Activated gamma-delta T cell treated with Interleukin-2 at 50 U/mL for 16 hours (primary cell): ENCODE measurements at regions not wholly inside any gene's neighbourhood (a gene's known extent, or its start where the extent isn't known, plus 50 kb on each side); places are given as distances from the start of the nearest gene placed in this dataset.
"Not testable (repeated sequence)": the region's sequence is repeated elsewhere in the genome, so short reads cannot be mapped to it uniquely, and the experiment has no call there.

Source experiments
- DNase-seq: peaks from one replicate; pipeline ENCODE4 v3.0.0-alpha.2; 2020

DNA sequence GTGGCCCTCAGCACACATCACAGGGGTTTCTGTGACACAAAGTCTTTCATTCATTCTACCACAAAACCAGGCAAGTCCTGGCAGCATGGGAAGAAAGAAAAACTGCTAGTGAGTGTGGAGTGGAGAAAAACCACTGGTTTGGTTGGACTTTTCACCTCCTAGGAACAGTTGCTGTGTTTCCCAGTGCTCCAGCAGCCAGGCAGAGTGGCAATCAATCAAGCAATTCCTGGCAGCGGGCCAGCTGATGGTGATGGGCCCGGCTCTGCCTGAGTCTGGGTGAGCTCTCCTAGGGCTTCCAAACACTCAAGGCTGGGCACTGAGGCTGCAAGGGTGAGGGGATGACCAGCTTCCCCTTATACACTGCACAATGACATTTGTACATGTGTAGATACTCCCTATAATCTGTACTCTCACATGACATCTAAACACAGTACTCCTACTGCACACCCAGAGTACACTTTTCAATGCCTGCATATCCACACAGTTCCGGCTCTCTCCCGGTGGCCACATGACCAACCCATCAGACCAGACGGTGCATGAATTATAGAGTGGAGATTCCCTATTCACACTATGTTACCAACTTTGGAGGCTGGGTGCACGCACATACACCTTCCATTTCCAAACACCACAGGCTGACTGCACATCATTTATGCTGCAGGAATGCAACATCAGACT, 156.6 kb downstream of the UNC5CL start:
- no peak for DNase-seq

DNA sequence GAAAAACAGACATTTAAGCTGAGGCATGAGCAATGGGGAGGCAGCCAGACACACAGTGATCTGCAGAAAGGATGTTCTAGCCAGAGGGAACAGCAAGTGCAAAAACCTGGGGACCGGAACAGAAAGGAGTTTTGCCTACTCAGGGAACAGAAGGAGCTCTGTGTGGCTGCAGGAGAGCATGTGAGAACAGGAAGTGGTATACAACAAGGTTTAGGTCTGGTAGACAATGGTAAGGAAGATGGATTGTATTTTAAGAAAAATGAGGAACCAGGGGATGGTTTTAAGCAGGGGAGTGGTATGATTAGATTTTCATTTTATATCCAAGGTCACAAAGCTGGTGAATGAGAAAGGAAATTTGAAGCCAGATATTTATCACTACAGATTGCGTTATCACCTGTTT, 157.5 kb downstream of the UNC5CL start:
- no peak for DNase-seq

DNA sequence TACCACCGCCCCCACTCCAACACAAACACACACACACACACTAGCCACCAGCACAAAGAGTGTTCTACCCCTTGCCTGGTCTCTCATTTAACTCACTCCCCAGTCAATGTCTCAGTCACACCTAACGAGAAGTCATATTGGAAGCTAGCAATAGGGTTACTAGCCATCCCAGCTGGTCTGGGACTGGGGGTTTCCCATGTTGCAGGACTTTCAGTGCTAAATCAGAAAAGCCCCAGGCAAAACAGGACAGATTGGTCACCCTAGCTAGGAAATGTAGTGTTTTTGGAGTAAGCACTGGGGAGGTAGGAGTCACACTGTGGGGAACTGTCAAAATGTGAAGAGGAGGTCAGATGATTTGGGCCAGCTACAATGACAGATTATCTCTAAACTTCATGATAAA, 158.1 kb downstream of the UNC5CL start:
- DNase-seq, result no peak

DNA sequence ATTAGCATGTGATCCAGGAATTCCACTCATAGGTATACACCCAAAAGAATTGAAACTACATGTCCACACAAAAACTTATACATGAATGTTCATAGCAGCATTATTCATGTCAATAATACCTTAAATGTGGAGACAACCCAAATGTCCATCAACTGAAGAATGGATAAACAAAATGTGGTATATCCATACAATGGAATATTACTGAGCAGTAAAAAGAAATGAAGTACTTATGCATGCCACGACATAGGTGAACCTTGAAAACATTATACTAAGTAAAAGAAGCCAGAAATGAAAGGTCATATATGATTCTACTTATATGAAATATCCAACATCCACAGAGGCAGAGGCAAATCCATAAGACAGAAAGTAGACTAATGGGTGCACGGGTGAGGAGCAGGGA, 159.9 kb downstream of the UNC5CL start:
- no peak for DNase-seq

DNA sequence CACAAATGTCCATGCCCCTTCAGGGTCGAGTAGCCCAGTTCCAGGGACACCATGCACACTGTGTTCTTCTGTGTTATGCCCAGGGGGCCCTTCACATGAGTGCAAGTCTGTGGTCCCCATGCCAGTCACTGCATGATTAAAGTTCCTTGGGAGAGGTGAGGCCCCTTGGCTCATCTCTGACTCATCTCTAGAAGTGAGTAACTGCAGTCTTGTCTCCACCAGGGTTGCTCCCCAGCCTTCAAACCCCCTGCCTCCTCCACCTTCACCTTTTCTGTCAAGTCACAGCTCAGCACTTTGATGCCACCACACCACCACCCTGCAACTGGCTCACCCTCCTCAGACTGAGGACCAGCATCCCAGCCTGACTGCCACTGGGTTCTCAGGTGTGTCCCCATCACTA, 161.7 kb downstream of the UNC5CL start:
- no peak for DNase-seq

DNA sequence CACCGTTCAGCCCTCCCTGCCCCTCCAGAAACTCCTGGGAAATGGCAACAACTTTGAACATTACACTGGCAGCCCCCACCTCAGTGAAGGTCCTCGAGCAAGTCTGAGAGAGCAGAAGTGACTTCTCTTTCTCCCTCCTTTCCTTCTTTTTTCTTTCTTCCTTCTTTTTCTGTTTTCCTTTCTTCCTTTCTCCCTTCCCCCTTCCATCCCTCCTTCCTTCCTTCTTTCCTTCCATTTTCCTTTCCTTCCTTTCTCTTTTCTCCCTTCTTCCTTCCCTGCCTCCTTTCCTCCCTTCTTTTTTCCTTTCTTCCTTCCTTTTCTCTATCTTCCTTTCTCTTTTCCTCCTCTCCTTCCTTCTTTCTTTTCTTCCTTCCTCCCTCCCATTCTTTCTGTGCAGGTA, 162.7 kb downstream of the UNC5CL start:
- DNase-seq, result no peak

DNA sequence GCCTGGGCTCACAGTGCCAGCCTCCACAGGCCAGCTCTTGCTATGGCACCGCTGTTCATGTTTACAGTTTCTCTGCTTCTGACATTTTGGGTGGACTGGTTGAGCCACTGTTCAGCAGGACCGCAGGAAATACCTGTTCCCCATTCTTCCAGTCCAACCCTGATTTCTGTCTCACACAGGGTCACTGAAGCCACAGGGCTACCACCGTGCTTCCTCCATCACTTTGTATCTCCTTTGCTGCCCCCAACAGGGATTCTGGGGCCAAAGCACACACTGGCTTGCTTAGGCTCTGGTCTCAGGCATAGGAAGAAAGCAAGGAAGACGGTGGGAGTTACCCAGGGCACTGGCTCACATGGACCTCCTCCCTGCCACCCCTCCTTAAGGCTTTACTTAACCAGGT, 164.5 kb downstream of the UNC5CL start:
- no peak for DNase-seq

DNA sequence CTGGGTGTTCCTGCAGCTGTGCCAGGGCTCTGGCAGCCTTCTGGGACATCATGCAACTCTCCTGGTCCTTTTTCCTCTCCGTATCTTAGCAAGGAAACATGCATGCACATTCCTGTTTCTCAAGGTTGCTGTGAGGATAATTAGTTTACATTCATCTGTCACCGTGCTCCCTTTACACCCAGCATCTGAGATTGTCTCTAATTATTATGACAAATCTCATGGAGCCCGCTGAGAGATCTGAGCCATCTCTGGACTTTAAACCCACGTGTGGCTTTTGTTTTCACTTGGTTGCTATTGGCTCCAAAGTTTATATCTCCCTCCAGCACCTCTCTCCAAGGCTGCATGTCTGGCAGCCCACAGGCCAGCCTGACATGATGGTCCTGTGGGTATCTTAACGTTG, 167.6 kb downstream of the UNC5CL start:
- DNase-seq, result no peak

DNA sequence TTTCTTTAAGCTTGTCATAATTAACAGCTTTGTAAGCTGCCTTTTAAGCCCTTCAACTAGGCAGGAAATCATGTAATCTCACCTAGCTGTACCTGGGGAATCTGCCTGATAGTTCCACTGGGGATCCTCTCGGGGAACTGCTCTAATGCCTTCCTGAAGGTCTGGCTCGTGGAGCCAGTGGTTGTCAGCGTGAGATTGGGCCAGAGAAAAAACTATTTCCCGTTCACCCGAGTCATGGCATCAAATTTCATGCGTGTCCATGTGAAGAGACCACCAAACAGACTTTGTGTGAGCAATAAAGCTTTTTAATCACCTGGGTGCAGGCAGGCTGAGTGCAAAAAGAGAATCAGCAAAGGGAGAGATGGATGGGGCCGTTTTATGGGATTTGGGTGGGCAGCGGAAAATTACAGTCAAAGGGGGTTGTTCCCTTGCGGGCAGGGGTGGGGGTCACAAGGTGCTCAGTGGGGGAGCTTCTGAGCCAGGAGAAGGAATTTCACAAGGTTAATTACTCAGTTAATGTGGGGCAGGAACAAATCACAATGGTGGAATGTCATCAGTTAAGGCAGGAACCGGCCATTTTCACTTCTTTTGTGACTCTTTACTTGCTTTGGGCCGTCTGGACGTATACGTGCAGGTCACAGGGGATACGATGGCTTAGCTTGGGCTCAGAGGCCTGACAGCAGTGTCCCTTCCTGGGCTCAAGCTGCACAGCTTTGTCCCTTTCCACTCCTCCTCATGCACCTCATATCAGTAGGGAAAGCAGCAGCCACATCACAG, 170.7 kb downstream of the UNC5CL start:
- not testable (repeated sequence) for DNase-seq

DNA sequence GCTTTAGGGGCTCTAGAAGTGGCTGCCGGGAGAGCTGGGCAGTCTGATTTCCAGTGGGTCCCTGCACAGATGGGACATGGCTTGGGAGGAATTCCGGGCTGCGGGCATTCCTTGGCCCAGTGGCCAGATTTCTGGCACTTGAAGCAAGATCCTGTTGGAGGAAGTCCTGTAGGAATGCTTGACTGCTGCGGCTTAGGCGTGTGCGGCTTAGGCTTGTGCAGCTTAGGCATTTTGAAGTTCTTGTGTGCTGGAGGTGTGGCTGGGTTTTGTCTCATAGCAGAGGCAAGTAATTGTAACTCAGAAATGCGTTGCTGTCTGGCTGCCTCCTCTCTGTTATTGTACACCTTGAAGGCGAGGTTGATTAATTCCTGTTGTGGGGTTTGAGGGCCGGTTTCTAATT, 171.5 kb downstream of the UNC5CL start:
- not testable (repeated sequence) for DNase-seq

DNA sequence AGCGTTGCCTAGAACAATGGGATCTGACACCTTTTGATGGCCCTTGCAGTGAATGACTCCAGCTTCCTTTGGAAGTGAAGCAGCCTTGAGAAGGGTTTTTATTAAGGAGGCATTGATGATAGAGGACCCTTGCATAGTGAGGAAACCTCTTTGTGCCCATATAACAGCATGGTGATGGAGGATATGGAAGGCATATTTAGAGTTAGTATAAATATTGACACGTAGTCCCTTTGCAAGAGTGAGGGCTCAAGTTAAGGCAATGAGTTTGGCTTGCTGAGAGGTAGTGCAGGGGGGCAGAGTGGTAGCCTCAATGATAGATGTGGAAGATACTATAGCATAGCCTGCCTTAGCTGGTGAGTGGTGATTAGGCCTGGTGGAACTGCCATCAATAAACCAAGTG, 173.8 kb downstream of the UNC5CL start:
- DNase-seq, result not testable (repeated sequence)

DNA sequence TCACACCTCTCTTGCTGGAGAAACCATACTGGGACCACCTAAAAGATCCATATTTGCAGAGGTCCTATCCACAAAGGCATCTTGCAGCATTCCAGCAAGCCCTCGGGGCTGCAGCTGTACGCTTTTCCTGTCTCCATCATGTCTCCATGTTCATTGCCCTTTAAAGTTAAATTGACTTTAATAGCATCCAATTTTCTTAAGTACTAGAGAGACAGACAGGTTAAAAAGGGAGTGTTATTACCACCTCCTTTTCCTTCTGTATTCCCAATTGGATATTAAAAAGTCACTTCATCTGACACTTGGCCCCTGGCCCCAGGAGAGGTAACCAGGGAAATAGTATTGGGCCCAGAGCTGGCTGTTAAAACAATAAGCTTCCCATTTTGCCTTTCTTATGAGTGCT, 178.6 kb downstream of the UNC5CL start:
- DNase-seq, result no peak

DNA sequence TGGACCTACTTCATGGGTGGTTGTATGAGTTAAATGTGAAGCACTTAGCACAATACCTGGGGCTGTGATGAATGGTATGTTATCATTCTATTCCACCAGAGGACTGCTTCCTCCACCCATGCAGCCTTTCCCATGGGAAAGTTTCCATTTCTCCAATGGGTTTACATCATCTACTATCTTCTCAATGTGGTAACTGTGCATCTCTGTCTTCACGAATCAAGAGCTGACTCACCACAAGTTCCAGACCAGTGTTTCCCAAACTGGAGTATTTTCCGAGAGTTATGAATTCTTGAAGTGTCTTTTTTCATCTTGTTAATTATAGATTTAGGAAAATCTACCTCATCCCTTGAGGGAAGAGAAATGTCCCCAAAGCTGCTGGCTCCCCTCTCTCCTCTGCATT, 182.8 kb downstream of the UNC5CL start:
- DNase-seq, result no peak

DNA sequence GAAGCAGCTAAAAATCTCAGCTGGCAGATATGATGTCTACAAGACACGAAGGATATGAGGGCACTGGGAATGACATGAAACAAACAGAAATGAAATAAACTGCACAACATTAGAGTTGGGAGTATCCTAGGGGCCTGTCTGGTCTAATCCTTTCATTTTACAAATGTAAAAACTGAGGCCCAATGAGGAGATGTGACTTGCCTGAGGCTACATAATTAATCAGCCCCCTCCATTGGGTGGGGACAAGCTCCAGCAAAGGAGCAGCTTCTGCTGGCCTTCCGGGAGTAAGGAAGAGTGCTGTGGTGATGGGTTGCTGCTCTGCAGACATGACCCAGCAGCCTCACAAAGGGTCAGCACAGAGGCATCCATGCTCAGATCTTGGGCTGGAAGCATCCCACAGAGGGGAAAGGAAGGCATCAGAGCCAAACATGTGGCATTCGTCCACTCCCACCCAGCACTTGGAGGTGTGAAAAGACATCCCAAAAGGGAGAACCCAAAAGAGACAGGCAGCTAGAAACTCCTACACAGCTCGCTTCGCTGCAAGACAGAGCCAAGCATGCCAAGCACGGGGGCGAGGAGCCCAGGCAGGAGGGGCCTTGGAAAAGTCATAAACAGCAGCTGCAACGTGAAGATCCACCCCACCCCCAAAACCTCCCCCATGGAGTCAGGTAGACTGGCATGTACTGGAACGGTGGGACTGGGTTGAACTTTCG, 183.7 kb downstream of the UNC5CL start:
- DNase-seq, result no peak

DNA sequence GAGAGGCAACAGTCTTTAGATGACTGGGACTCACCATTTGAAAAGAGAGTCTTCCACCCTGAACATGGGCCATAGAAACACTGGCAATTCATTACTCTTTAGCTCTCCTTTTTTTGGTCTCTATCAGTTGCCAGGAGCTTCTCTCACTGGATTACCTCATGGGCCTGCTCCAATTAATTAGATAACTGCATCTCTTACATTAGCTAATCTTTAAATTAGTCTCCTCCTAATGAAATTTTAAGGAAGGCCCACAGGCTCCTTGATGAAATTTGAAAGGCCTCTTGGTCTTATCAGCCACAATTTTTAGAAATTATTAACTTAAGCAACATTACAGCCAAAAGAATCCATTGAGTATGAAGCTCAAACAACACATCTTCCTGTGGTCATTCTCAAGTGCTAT, 184.4 kb downstream of the UNC5CL start:
- DNase-seq, result no peak

DNA sequence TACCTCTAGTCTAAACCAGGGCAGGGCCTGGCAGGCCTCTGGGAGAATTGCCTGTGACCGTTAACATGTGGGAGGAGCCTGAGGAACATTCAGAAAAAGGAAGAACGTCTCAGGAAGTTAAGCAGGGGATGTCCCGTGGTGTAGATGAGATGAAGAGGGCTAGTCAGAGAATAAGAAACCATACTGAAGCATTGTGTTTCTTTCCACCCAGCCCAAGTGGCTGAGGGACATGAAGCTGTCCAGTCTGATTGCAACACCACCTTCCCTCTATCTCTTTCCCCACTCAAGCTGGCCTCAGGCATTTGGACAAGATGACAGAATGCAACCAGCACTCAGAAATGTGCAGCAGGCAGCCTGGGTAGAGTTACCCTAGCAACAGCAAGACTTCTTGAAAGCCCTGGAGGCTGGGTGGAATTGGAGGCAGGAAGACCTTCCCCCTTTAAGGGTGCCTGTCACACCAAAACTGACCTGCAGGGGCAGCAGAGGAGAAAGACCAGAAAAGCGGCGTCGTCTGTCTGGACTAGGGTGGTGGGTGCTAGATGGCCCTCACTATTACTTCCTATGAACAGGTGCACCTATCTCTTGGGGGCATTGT, 186.1 kb downstream of the UNC5CL start:
- DNase-seq, result no peak

DNA sequence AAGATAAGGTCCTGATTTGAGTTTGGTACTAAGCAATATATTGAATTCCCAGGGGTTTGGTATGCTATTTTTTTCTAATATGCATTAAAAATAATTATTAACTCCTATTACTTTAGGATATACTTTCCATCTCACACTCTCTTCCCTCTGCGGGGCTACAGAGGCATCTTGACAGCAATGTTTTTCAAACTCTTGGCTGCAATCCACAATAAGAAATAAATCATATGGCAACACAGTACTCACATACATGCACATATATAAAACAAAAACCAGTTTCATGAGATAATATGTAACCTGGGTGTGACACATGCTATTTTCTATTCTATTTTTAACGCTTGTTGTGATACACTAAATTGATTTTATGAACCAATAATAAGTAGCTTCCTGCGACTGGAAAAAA, 189.5 kb downstream of the UNC5CL start:
- no peak for DNase-seq

DNA sequence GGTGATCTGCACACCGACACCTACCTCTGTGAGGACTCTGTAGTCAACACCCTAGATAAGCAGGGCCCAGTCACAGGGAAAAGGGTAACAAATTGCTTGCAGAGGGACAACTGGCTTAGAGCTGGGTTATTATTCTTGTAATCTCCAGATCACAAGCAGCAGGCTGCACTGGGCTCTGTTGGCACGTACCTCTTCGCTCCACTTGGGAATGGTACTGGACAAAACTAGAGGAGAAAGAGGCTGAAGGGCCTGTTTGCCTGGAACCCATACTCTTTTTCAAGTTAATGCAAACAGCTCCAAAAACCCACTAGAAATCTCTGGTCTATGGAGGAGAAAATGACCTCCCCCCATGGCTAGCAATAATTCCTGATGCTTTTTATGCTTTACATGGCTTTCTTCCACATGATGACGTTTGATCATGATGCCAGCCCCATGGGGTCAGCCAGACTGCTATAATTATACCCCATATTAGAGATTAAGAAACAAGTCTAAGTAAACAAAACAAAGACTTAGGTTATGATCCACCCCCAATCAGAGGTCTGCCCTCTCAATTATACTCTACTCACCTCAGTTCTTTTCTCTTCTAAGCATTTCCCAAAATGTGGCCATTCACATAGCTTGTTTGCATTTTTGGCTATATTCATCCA, 190.0 kb downstream of the UNC5CL start:
- no peak for DNase-seq

DNA sequence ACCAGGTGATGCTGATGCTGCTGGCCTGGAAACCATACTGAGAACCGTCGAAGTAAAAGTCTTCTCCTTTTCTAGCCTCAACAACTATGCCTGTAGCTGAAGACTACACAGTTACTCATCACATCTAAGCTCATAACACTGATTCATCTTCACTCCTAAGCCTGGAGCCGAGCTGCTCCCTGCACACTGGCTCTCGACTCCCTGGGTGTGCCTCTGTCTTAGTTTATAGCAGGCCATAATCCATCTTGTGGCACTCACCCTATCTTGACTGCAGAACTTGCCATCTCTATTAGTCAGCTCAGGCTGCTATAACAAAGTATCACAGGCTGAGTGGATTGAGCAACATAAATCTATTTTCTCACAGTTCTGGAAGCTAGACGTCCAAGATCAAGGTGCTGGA, 191.0 kb downstream of the UNC5CL start:
- DNase-seq, result no peak

DNA sequence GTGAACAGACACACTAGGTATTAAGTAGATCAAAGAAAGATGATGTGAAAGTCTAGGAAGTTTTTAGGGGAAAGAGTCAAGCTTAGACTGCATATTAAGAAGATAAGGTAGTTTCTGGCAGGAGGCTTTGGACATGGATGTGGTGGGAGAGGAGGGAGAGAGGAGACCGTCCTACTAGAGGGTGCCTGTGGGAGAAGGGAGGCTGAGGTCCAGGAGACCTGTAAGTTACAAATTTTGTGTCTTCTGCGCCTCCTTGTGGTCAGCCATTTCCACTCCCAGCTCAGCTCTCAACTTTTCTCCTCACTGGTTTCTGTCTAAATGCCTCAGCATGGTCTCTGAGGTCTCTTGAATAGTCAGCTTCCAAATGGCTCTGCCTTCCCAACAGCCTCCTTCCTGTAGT, 193.5 kb downstream of the UNC5CL start:
- no peak for DNase-seq

DNA sequence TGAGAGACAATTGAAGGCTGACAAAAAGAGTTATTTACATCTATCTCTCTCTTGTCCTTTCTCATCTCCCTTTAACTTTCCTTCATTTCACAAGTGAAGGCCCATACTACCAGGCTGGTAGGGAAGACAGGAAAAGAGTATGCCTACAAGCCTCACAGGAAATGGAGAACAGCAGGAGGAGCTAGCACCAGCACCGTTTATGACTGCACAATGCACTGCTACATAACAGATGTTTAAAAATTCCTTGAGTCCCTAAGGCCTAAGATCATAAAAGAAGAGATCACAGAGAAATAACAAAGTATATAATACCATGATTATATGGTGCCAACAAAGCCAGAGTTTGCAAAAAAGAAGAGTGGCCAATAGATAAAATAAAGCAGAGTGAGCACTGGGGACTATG, 194.8 kb downstream of the UNC5CL start:
- DNase-seq, result no peak

DNA sequence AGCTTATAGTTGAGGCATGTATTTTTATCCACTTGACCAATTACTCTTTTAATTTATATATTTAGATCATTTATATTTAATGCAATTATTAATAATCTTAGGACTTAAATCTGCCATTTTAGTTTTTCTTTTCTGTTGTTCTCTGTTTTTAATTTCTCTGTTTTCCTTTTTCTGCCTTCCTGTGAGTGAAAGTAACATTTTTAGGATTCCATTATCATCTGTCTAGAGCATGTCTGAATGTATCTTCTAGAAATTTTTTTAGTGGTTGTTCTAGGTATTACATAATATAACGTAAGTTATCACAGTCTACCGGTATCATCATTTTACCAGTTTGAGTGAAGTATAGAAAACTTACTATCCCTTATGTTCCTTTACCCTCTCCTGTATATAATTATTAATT, 197.3 kb downstream of the UNC5CL start:
- no peak for DNase-seq

DNA sequence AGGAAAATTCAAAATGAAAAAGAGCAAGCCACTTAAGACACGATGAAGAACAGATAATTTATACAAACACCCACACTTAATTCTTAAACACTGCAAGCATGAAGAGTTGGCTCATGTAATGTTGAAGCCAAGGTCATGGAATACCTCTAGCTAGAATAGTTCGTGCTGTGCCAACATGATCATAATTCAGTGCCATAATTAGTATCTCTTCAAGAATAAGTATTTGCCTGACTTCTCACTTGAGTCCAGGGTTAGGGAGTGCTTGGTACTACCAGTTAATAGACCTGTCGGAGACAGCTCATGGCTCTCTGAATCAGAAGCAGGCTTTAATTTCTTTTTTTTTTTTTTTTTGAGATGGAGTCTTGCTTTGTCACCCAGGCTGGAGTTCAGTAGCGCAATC, 206.3 kb downstream of the UNC5CL start:
- DNase-seq, result no peak
